Colonic mucosa (tissue), 4 donors: ENCODE measurements at regions not wholly inside any gene's neighbourhood (a gene's known extent, or its start where the extent isn't known, plus 50 kb on each side); places are given as distances from the start of the nearest gene placed in this dataset.

Experiments used
- DNase-seq: peaks from one replicate; pipeline ENCODE4 v3.0.0-alpha.2; 2020
- H3K27ac ChIP-seq: fragments of 200-600 bp; one replicate; pipeline ENCODE4 v1.8.0; 2021
- H3K27me3 ChIP-seq: fragments of 200-600 bp; one replicate; pipeline ENCODE4 v1.8.0; 2021
- H3K36me3 ChIP-seq: fragments of 200-600 bp; one replicate; pipeline ENCODE4 v1.8.0; 2021
- H3K4me1 ChIP-seq: fragments of 200-600 bp; one replicate; pipeline ENCODE4 v1.8.0; 2021; ENCODE audit warnings: mild to moderate bottlenecking
- H3K4me3 ChIP-seq: fragments of 200-600 bp; one replicate; pipeline ENCODE4 v1.8.0; 2021
- H3K9ac ChIP-seq, 2 donors: one replicate each; pipeline ENCODE4 v1.7.0; 2013; ENCODE audit warnings: control low read depth in 2 of 2, low read depth in 2 of 2, low read length in 2 of 2
- H3K9me3 ChIP-seq: fragments of 200-600 bp; one replicate; pipeline ENCODE4 v1.8.0; 2021
- intact Hi-C: fragments of 100-400 bp; cut with DNase I; formaldehyde crosslinking; loops from one replicate; pipeline ENCODE4 v1.14.1; 2022
- TF ChIP-seq, protein P1 (sequence below): fragments of 200-600 bp; IDR thresholded peaks from one replicate; pipeline ENCODE4 v1.8.0; 2022; ENCODE audit warnings: antibody characterized with exemption, mild to moderate bottlenecking
- donor health status: healthy.
- donor health status: DM: no; HTN: no; CAD: no.
- donor health status: DM: no; HTN: no; CAD: no.

DNA sequence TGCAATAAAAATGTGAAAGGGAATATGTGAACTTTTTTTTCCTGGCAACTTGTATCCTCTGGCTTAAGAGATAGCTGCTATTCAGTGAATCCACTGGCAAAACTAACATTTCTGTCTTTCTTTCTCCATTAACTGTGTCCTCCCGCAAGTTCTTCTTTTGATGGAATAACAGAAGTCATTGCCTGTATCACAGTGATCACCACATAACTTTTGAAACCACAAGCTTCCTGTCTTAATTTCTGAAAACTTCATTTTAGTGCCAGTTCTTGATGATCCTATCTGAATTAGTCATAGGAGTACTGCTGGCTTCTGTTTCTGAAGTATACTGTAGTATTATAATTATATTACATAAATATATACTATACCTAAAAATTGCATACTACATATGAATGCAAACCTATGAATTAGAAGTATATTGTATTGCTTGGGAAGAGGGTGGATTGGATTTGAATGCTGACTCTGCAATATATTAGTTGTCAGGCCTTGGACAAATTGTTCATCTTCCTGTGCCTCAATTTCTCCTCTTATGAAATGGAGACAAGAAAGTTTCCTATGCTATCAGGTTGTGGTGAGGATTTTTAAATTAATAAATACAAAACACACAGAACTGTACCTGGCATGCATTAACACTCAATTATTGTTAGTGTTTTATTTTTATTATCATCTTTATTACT, 441.6 kb downstream of the CETN3 start:
- intact Hi-C loops: no loop called here
- TF ChIP-seq, protein P1, sequence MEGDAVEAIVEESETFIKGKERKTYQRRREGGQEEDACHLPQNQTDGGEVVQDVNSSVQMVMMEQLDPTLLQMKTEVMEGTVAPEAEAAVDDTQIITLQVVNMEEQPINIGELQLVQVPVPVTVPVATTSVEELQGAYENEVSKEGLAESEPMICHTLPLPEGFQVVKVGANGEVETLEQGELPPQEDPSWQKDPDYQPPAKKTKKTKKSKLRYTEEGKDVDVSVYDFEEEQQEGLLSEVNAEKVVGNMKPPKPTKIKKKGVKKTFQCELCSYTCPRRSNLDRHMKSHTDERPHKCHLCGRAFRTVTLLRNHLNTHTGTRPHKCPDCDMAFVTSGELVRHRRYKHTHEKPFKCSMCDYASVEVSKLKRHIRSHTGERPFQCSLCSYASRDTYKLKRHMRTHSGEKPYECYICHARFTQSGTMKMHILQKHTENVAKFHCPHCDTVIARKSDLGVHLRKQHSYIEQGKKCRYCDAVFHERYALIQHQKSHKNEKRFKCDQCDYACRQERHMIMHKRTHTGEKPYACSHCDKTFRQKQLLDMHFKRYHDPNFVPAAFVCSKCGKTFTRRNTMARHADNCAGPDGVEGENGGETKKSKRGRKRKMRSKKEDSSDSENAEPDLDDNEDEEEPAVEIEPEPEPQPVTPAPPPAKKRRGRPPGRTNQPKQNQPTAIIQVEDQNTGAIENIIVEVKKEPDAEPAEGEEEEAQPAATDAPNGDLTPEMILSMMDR: no peak
- H3K4me3 ChIP-seq: no peak overlapping the region
- no peak overlapping the region for H3K27ac ChIP-seq
- H3K9ac ChIP-seq: no peak overlapping the region
- H3K9me3 ChIP-seq: no peaks in the 10 kb centered on the region
- H3K36me3 ChIP-seq: no peaks in the 10 kb centered on the region
- no peak for DNase-seq
- H3K4me1 ChIP-seq: no peaks in the 10 kb centered on the region
- H3K27me3 ChIP-seq: no peaks in the 10 kb centered on the region

DNA sequence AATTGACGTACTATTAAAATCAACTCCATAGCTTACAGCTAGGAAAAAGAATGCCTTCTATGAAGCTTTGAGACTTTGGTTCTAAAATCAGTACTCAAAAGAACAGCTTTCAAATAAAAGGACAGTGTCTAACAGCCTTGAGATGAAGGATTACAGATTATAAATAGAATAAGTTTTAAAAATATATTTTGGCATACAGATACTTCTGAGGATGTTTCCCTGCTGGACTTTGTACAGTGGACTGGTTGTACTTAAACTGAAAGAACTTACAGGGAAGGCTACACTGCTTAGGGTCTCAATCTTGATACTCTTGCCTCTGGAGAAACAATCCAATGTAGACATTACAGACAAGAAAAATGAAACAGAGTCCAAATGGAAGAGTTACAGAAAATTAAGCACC, 452.7 kb downstream of the CETN3 start:
- H3K27me3 ChIP-seq: no peaks in the 10 kb centered on the region
- no peak overlapping the region for H3K4me3 ChIP-seq
- H3K27ac ChIP-seq: no peak overlapping the region
- DNase-seq: no peak
- no peak overlapping the region for H3K9ac ChIP-seq
- intact Hi-C loops: no loop called here
- no peaks in the 10 kb centered on the region for H3K36me3 ChIP-seq
- no peaks in the 10 kb centered on the region for H3K9me3 ChIP-seq
- TF ChIP-seq, protein P1: no peak
- no peaks in the 10 kb centered on the region for H3K4me1 ChIP-seq

DNA sequence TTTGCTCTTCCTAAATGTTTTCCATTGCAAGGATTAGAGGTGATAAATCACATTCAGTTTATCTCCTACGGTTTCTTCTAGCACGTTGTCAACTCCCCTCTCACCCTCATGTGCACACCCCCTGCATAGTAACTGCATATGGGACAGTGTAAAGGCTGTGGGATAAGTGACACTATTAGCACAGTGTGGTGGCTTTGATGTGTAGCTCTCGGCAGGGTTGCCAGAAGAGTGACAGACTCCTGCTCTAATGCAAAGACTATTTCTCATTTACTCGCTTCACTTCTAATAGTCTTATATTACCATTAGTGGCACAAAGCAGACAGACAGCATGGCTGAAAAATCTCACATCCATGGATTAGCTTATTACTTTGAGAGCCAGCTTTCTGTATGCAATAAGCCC, 454.6 kb downstream of the CETN3 start:
- Histone ChIP-seq H3K4me1 (no peaks in the 10 kb centered on the region), H3K9me3 (no peaks in the 10 kb centered on the region), H3K27me3 (no peaks in the 10 kb centered on the region), H3K4me3 (no peak overlapping the region), H3K9ac (no peak overlapping the region), H3K27ac (no peak overlapping the region), H3K36me3 (no peaks in the 10 kb centered on the region)
- no peak for DNase-seq
- intact Hi-C loops: no loop called here
- TF ChIP-seq, protein P1: no peak

DNA sequence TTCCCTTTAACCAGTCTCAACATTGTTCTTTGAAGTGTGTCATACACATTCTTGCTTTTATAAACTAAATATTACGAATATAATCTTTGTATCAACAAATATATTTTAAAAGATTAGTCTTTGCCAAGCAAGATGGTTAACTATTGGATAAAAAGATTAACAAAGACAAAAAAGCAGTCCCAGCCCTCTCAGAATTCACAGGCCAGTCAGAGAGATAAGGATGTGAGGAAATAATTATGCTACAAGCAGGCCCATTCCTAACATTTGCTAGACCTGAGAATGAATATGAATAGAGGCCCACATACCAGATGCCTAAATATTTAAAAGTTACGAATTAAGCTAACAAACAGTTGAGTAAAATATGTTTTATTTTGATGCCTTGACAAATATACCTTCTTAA, 457.7 kb downstream of the CETN3 start:
- Histone ChIP-seq H3K4me1 (no peaks in the 10 kb centered on the region), H3K9ac (no peak overlapping the region), H3K27me3 (no peaks in the 10 kb centered on the region), H3K27ac (no peak overlapping the region), H3K36me3 (no peaks in the 10 kb centered on the region), H3K9me3 (no peaks in the 10 kb centered on the region), H3K4me3 (no peak overlapping the region)
- DNase-seq: no peak
- intact Hi-C loops: no loop called here
- TF ChIP-seq, protein P1: no peak

DNA sequence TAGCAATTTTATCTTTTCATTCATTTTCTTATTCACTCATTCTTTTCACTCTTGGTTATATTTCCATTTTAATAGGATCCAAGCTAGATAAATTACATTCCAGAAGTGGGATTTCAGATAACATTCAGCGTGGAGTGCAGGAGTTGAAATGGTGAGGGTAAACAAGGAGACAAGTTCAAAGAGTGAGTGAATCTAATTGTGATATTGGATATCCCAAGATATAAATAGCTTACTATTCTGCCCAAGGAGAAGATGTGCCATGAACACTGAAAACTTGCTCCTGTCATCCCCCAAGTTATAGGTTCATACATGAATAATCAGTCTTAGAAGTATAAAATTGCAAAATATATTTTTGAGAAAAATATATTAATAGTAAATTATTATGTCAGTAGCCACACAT, 459.3 kb downstream of the CETN3 start:
- no peak overlapping the region for H3K27ac ChIP-seq
- no peak overlapping the region for H3K4me3 ChIP-seq
- no peaks in the 10 kb centered on the region for H3K36me3 ChIP-seq
- TF ChIP-seq, protein P1: no peak
- no peak overlapping the region for H3K9ac ChIP-seq
- no peaks in the 10 kb centered on the region for H3K27me3 ChIP-seq
- no peak for DNase-seq
- H3K4me1 ChIP-seq: no peaks in the 10 kb centered on the region
- intact Hi-C loops: no loop called here
- H3K9me3 ChIP-seq: no peaks in the 10 kb centered on the region
